ENCODE measurements at regions not wholly inside any gene's neighbourhood (a gene's known extent, or its start where the extent isn't known, plus 50 kb on each side); places are given as distances from the start of the nearest gene placed in this dataset.

DNA sequence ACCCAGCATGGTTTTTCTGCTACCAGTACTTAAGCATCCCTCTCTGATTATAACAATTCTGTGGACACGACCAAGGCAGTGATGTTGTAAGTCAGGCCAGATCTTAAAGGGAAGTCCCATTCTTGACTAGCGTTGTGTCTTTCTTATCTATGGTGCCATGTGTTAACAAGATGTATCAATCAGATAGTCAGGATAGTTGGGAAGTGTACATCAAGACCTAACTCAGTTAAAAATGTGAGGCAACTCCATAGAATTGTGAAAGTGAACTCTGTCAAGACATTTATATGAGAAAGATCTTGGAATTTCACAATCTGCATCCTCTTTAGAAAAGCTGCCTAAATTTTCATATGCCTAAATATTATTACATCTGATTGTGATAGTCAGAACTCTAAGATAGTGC is 341.7 kb upstream of the SEMA3D start:
- no peaks in the 10 kb centered on the region for H3K27me3 ChIP-seq
- no peak overlapping the region for H3K4me3 ChIP-seq
- TF ChIP-seq, protein P1, sequence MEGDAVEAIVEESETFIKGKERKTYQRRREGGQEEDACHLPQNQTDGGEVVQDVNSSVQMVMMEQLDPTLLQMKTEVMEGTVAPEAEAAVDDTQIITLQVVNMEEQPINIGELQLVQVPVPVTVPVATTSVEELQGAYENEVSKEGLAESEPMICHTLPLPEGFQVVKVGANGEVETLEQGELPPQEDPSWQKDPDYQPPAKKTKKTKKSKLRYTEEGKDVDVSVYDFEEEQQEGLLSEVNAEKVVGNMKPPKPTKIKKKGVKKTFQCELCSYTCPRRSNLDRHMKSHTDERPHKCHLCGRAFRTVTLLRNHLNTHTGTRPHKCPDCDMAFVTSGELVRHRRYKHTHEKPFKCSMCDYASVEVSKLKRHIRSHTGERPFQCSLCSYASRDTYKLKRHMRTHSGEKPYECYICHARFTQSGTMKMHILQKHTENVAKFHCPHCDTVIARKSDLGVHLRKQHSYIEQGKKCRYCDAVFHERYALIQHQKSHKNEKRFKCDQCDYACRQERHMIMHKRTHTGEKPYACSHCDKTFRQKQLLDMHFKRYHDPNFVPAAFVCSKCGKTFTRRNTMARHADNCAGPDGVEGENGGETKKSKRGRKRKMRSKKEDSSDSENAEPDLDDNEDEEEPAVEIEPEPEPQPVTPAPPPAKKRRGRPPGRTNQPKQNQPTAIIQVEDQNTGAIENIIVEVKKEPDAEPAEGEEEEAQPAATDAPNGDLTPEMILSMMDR (IDR thresholded peaks at IDR 0.05): no peak
- H3K27ac ChIP-seq: no peak overlapping the region
- intact Hi-C loops (cut with DNase I): no loop called here
- H3K36me3 ChIP-seq: no peaks in the 10 kb centered on the region
- ATAC-seq (no peak), DNase-seq (no peak)
- no peaks in the 10 kb centered on the region for H3K4me1 ChIP-seq
- no peaks in the 10 kb centered on the region for H3K9me3 ChIP-seq

DNA sequence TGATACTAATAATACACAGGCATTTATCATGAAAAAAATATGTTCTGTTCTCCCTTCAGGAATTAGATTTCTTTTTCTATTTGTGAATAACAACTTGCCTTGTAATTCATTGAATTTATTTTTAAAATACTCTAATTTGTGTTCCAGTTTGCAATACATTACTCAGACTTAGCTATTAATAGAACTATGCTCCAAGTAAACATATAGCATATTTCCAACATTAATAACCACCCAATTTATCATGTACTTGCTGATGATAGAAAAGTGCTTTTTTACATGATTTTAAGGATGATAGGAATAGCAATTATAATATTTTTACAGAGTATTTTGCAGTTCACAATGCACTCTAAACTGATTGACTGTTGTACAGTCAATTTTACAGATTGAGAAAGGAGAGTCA is 338.8 kb upstream of the SEMA3D start:
- intact Hi-C loops (cut with DNase I): no loop called here
- no peak for DNase-seq

DNA sequence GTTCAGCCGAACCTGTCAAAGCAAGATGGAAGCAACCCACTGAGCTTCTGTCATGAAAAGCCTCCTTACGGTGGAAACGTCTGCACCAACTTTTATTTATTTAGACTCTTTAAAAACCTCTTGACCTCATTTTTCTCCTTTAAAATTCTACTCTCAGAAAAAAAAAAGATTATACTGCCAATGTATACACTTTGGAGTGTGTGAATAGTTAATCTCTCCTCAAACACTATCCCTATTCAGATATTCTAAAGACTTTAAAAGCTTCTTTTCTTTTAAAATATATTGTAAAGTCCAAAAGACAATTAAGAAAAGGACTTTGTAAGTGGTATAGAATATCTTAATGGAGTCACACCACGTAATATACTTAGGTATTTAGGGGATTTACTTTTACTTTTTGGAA is 335.2 kb upstream of the SEMA3D start:
- Histone ChIP-seq H3K4me1 (no peaks in the 10 kb centered on the region), H3K4me3 (no peak overlapping the region), H3K27ac (no peak overlapping the region), H3K36me3 (no peaks in the 10 kb centered on the region), H3K9me3 (no peaks in the 10 kb centered on the region), H3K27me3 (no peaks in the 10 kb centered on the region)
- ATAC-seq (no peak), DNase-seq (no peak)
- TF ChIP-seq, protein P1 (IDR thresholded peaks at IDR 0.05): no peak
- intact Hi-C loops (cut with DNase I): no loop called here

More for the DNA sequence above, 338.8 kb upstream of the SEMA3D start:
- H3K9me3 ChIP-seq: no peaks in the 10 kb centered on the region
- H3K27me3 ChIP-seq: no peaks in the 10 kb centered on the region
- no peaks in the 10 kb centered on the region for H3K36me3 ChIP-seq
- H3K4me1 ChIP-seq: no peaks in the 10 kb centered on the region
- H3K4me3 ChIP-seq: no peak overlapping the region
- no peak overlapping the region for H3K27ac ChIP-seq
- ATAC-seq: no peak
- TF ChIP-seq, protein P1 (IDR thresholded peaks at IDR 0.05): no peak

DNA sequence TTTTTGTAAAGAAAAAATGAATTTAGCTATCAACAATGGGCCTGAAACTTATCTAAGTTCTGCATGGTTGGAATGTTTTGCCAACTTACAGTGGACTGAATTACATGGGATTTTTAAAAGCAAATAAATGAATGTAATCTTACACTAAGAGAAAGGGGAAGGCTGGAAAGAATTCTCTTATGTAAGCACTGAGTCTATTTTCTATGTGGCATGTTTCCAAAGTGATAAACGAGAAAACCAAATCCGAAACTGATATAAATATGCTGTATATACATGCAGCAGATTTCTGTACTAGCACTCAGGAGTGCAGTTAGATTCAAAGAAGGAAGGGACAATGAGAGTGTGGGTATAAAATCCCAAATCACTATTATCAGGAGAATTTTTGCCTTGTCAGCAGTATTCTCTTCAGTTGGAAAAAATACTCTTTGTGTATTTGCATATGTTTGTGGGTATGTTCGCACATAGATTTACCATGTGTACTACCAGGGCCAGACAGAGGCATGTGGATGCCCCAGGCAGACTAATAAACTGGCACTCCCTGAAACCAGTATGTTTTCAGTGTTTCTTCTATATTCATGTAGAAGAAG is 334.3 kb upstream of the SEMA3D start:
- TF ChIP-seq, protein P1 (IDR thresholded peaks at IDR 0.05): no peak
- ATAC-seq: no peak
- Histone ChIP-seq H3K27me3 (no peaks in the 10 kb centered on the region), H3K4me3 (no peak overlapping the region), H3K9me3 (no peaks in the 10 kb centered on the region), H3K27ac (no peak overlapping the region), H3K36me3 (no peaks in the 10 kb centered on the region), H3K4me1 (no peaks in the 10 kb centered on the region)
- intact Hi-C loops (cut with DNase I): no loop called here
- DNase-seq: no peak

DNA sequence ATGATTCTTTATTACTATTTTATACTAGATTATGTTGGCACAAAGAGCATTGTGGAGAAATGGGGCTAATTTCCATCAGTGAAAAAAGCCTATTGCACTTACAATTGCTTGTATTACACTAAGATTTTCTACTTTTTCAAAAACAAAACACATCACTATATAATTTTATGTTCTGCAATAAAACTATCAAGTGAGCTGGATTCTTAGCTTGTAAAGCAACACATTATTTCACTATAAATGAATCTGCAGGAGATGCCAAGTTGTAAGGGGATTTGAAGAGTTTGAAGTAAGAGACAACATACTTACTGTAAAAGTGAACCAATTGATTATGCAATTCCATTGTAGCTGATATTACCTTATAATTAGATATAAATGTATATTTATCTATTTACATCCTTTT is 333.3 kb upstream of the SEMA3D start:
- ATAC-seq: no peak
- H3K27me3 ChIP-seq: no peaks in the 10 kb centered on the region
- no peak overlapping the region for H3K4me3 ChIP-seq
- intact Hi-C loops (cut with DNase I): no loop called here
- H3K9me3 ChIP-seq: no peaks in the 10 kb centered on the region
- no peaks in the 10 kb centered on the region for H3K4me1 ChIP-seq
- TF ChIP-seq, protein P1 (IDR thresholded peaks at IDR 0.05): no peak
- no peak for DNase-seq
- no peak overlapping the region for H3K27ac ChIP-seq
- no peaks in the 10 kb centered on the region for H3K36me3 ChIP-seq

DNA sequence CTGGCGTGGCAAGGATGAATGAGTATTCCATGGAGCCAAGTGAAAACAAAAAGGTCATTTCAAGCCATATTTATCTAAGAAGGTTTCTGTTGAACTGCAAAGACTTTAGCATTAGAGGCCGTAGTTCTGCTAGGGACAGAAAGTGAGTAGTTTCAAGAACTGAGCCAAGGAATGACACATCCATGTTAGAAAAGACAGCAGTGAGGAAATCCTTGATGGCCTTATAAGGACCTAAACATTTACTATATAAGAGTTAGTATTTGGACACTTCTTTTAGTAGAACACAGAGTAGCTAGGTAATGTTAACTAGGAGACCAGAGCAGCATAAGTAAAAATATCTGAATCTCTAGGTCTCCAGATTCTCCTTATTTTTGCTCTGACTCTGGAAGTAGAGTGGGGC is 329.8 kb upstream of the SEMA3D start:
- H3K4me1 ChIP-seq: no peaks in the 10 kb centered on the region
- H3K9me3 ChIP-seq: no peaks in the 10 kb centered on the region
- no peaks in the 10 kb centered on the region for H3K36me3 ChIP-seq
- DNase-seq: no peak
- no peak overlapping the region for H3K4me3 ChIP-seq
- ATAC-seq: no peak
- intact Hi-C loops (cut with DNase I): no loop called here
- TF ChIP-seq, protein P1 (IDR thresholded peaks at IDR 0.05): no peak
- no peaks in the 10 kb centered on the region for H3K27me3 ChIP-seq
- no peak overlapping the region for H3K27ac ChIP-seq

Data from upper lobe of right lung (tissue), 1 donor.